B cell (primary cell): ENCODE measurements at regions not wholly inside any gene's neighbourhood (a gene's known extent, or its start where the extent isn't known, plus 50 kb on each side); places are given as distances from the start of the nearest gene placed in this dataset.

ENCODE experiments used
- ATAC-seq: fragments of 200-7000 bp; cut with Tn5 transposase; one replicate; pipeline ENCODE4 v1.10.0; 2021; ENCODE audit warnings: low read depth, mild to moderate bottlenecking, moderate number of reproducible peaks, moderate library complexity
- CTCF ChIA-PET: fragments of 350-600 bp; sonication (Branson Sonifier 250); formaldehyde crosslinking; loops from one replicate; lab custom pipeline; 2021; ENCODE audit warnings: antibody characterized with exemption, inconsistent platforms; lab: Charles Lee
- POLR2A ChIA-PET: fragments of 350-600 bp; sonication (Branson Sonifier 250); formaldehyde crosslinking; loops from one replicate; lab custom pipeline; 2021; ENCODE audit warnings: antibody characterized with exemption; lab: Charles Lee
- DNase-seq: peaks from one replicate; pipeline ENCODE4 v3.0.0; 2013
- H2AFZ ChIP-seq: 2 replicates; pipeline ENCODE4 v1.6.1; 2012; ENCODE audit warnings: mild to moderate bottlenecking, low read depth, low read length; ENCODE audit not compliant: insufficient read depth, poor library complexity, severe bottlenecking
- H3K27ac ChIP-seq, 2 donors: 1 replicate in 1 of 2; 2 replicates in 1 of 2; pipeline ENCODE4 v1.5.1; 2012 to 2013; ENCODE audit warnings: low read length in 2 of 2, mild to moderate bottlenecking in 2 of 2, moderate library complexity in 1 of 2
- H3K27me3 ChIP-seq, 4 experiments: fragments of 200-600 bp in 1 of 4; sonication (generic) in 1 of 4; replicated peaks in 1 of 4; 1 replicate in 2 of 4; 2 replicates in 2 of 4; pipeline versions ENCODE4 v1.6.1 to v1.7.0; 2013 to 2016; ENCODE audit warnings: low read length in 3 of 4, mild to moderate bottlenecking in 2 of 4, mixed read lengths in 1 of 4, moderate library complexity in 1 of 4; ENCODE audit not compliant: insufficient read depth in 4 of 4, control insufficient read depth in 3 of 4; ENCODE audit errors: control extremely low read depth in 1 of 4
- H3K36me3 ChIP-seq, 2 experiments: replicated peaks in 1 of 2; 1 replicate in 1 of 2; 2 replicates in 1 of 2; pipeline versions ENCODE4 v1.6.1 to v1.7.1; 2013; ENCODE audit warnings: low read length in 1 of 2; ENCODE audit not compliant: insufficient read depth in 2 of 2, control insufficient read depth in 1 of 2; ENCODE audit errors: control extremely low read depth in 1 of 2, extremely low read depth in 1 of 2
- H3K4me1 ChIP-seq, 2 donors: fragments of 200-600 bp in 1 of 2; sonication (generic) in 1 of 2; 1 replicate in 1 of 2; 2 replicates in 1 of 2; pipeline versions ENCODE4 v1.5.1 to v1.6.1; 2013 to 2017; ENCODE audit warnings: low read length in 2 of 2; ENCODE audit not compliant: control insufficient read depth in 2 of 2, insufficient read depth in 2 of 2
- H3K4me2 ChIP-seq: replicated peaks from 2 replicates; pipeline ENCODE3; 2012; ENCODE audit warnings: mild to moderate bottlenecking, low read depth, low read length; ENCODE audit not compliant: poor library complexity, severe bottlenecking
- H3K4me3 ChIP-seq, 5 experiments: fragments of 200-600 bp in 1 of 5; sonication (generic) in 1 of 5; 1 replicate in 3 of 5; 2 replicates in 2 of 5; pipeline versions ENCODE4 v1.5.1 to v1.7.0; 2011 to 2016; ENCODE audit warnings: low read length in 4 of 5, mild to moderate bottlenecking in 4 of 5, low read depth in 2 of 5, control low read depth in 1 of 5, moderate library complexity in 1 of 5; ENCODE audit not compliant: insufficient read depth in 1 of 5; ENCODE audit errors: control extremely low read depth in 1 of 5, extremely low read depth in 1 of 5
- H3K79me2 ChIP-seq: fragments of 200-600 bp; sonication (generic); one replicate; pipeline ENCODE4 v1.6.0; 2016; ENCODE audit warnings: low read length; ENCODE audit not compliant: control insufficient read depth, insufficient read depth
- H3K9ac ChIP-seq: fragments of 200-600 bp; sonication (generic); 2 replicates; pipeline ENCODE4 v1.6.1; 2017; ENCODE audit warnings: mild to moderate bottlenecking, low read length, moderate library complexity
- H3K9me3 ChIP-seq, 3 donors: one replicate each; pipeline versions ENCODE4 v1.6.1 to v1.7.1; 2013; ENCODE audit warnings: low read length in 2 of 3; ENCODE audit not compliant: control insufficient read depth in 2 of 3, insufficient read depth in 1 of 3; ENCODE audit errors: control extremely low read depth in 1 of 3
- H4K20me1 ChIP-seq: 2 replicates; pipeline ENCODE4 v1.6.0; 2012; ENCODE audit warnings: mild to moderate bottlenecking, low read length; ENCODE audit not compliant: insufficient read depth, control insufficient read depth, poor library complexity, severe bottlenecking
- H3K27ac Mint-ChIP-seq: one replicate; pipeline ENCODE4 v1.8.0; 2021; ENCODE audit warnings: mixed read lengths
- H3K27me3 Mint-ChIP-seq: one replicate; pipeline ENCODE4 v1.8.0; 2021; ENCODE audit warnings: mixed read lengths
- H3K4me1 Mint-ChIP-seq: one replicate; pipeline ENCODE4 v1.8.0; 2021; ENCODE audit warnings: mixed read lengths
- H3K4me3 Mint-ChIP-seq: one replicate; pipeline ENCODE4 v1.8.0; 2021; ENCODE audit warnings: mixed read lengths
- H3K9me3 Mint-ChIP-seq: one replicate; pipeline ENCODE4 v1.8.0; 2022; ENCODE audit warnings: mixed read lengths; ENCODE audit not compliant: insufficient read depth
- EZH2 ChIP-seq: IDR thresholded peaks from 2 replicates; pipeline ENCODE4 v1.6.1; 2012; ENCODE audit warnings: borderline replicate concordance, low read depth, mild to moderate bottlenecking, moderate library complexity, low read length; ENCODE audit not compliant: insufficient read depth, poor library complexity, severe bottlenecking
- WGBS: methylation state at CpG from one replicate; pipeline ENCODE4 v1.1.5; 2013; ENCODE audit warnings: missing lambda C conversion rate; ENCODE audit not compliant: insufficient coverage; 5-methylcytosine and 5-hydroxymethylcytosine counted together
- intact Hi-C: fragments of 100-400 bp; cut with micrococcal nuclease; formaldehyde crosslinking; loops from one replicate; pipeline ENCODE4 v1.10.0; 2022
- TF ChIP-seq, protein P1 (sequence below): fragments of 200-600 bp; IDR thresholded peaks from one replicate; pipeline ENCODE4 v1.8.0; 2022; ENCODE audit warnings: antibody characterized with exemption, mild to moderate bottlenecking

DNA sequence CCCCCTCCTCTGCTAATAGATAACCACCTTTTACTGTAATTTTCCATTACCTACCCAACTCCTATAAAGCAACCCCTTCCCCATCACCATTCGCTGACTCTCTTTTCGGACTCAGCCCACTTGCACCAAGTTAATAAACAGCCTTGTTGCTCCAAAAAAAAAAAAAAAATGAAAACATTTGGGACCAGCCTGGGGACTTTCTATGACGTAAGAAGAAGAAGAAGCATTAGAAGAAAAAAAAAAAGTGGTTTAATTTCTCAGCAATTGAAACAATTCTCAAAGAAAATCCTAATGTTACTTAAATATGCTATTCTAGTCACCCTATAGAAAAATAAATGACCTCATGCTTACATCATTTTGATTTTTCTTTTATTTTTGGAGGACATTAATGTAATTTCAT is 301.5 kb upstream of the ANO3 start:
- H3K27me3 ChIP-seq = no peaks in the 10 kb centered on the region
- no peak for DNase-seq
- no peak overlapping the region for H3K27ac Mint-ChIP-seq
- TF ChIP-seq, protein P1, sequence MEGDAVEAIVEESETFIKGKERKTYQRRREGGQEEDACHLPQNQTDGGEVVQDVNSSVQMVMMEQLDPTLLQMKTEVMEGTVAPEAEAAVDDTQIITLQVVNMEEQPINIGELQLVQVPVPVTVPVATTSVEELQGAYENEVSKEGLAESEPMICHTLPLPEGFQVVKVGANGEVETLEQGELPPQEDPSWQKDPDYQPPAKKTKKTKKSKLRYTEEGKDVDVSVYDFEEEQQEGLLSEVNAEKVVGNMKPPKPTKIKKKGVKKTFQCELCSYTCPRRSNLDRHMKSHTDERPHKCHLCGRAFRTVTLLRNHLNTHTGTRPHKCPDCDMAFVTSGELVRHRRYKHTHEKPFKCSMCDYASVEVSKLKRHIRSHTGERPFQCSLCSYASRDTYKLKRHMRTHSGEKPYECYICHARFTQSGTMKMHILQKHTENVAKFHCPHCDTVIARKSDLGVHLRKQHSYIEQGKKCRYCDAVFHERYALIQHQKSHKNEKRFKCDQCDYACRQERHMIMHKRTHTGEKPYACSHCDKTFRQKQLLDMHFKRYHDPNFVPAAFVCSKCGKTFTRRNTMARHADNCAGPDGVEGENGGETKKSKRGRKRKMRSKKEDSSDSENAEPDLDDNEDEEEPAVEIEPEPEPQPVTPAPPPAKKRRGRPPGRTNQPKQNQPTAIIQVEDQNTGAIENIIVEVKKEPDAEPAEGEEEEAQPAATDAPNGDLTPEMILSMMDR = no peak
- TF ChIP-seq EZH2 = no peak
- H3K4me1 Mint-ChIP-seq = peaks cover 3% of the 10 kb centered on the region
- no CpG with 5 or more reads among the region's 3 CpGs for WGBS
- H2AFZ ChIP-seq = no peak overlapping the region
- POLR2A ChIA-PET = no interaction called here
- H3K79me2 ChIP-seq = no peaks in the 10 kb centered on the region
- H3K4me3 ChIP-seq = no peak overlapping the region
- CTCF ChIA-PET = no interaction called here
- intact Hi-C loops = no loop called here
- H3K4me1 ChIP-seq = no peaks in the 10 kb centered on the region
- no peak overlapping the region for H3K9ac ChIP-seq
- no peak overlapping the region for H3K4me2 ChIP-seq
- no peaks in the 10 kb centered on the region for H3K9me3 ChIP-seq
- H3K36me3 ChIP-seq = no peaks in the 10 kb centered on the region
- H3K27me3 Mint-ChIP-seq = no peaks in the 10 kb centered on the region
- no peak for ATAC-seq
- H3K27ac ChIP-seq = no peak overlapping the region
- H3K4me3 Mint-ChIP-seq = no peak overlapping the region
- H3K9me3 Mint-ChIP-seq = no peaks in the 10 kb centered on the region
- H4K20me1 ChIP-seq = no peaks in the 10 kb centered on the region

DNA sequence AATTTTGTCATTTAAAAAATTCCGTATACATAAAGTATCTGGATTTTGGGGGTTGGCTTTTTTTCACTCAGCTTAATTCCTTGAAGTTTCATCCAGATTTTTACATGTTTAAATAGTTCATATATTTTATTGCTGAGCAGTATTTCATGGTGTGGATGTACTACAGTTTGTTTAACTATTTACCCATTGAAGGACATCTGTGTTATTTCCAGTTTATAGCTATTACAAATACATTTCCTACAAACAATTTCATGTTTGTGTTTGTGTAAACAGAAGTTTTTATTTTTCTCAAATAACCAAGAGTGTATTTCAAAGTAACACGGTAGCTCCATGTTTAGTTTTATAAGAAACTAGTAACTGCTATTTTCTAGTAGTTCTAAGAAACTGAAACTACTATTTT is 299.7 kb upstream of the ANO3 start:
- H3K9me3 Mint-ChIP-seq = no peaks in the 10 kb centered on the region
- H3K4me1 Mint-ChIP-seq = peaks cover 3% of the 10 kb centered on the region
- ATAC-seq (no peak), DNase-seq (no peak)
- H3K9ac ChIP-seq = no peak overlapping the region
- no peaks in the 10 kb centered on the region for H3K27me3 Mint-ChIP-seq
- no peak overlapping the region for H3K4me3 ChIP-seq
- H2AFZ ChIP-seq = no peak overlapping the region
- H4K20me1 ChIP-seq = no peaks in the 10 kb centered on the region
- no peaks in the 10 kb centered on the region for H3K27me3 ChIP-seq
- H3K27ac ChIP-seq = no peak overlapping the region
- ChIA-PET CTCF (no interaction called here), POLR2A (no interaction called here)
- H3K79me2 ChIP-seq = no peaks in the 10 kb centered on the region
- H3K9me3 ChIP-seq = no peaks in the 10 kb centered on the region
- TF ChIP-seq, protein P1 = no peak
- TF ChIP-seq EZH2 = no peak
- H3K27ac Mint-ChIP-seq = no peak overlapping the region
- H3K36me3 ChIP-seq = no peaks in the 10 kb centered on the region
- H3K4me2 ChIP-seq = no peak overlapping the region
- no peaks in the 10 kb centered on the region for H3K4me1 ChIP-seq
- intact Hi-C loops = no loop called here
- WGBS = no CpG with 5 or more reads among the region's 2 CpGs
- no peak overlapping the region for H3K4me3 Mint-ChIP-seq
